Mesodermal cell (in vitro differentiated cells): ENCODE measurements at regions not wholly inside any gene's neighbourhood (a gene's known extent, or its start where the extent isn't known, plus 50 kb on each side); places are given as distances from the start of the nearest gene placed in this dataset.
"Not testable (repeated sequence)": the region's sequence is repeated elsewhere in the genome, so short reads cannot be mapped to it uniquely, and the experiment has no call there.

ENCODE experiments used
- H3K27ac ChIP-seq: 2 replicates; pipeline ENCODE4 v1.7.0; 2013; ENCODE audit warnings: mild to moderate bottlenecking, low read depth, low read length, moderate library complexity; ENCODE audit not compliant: severe bottlenecking
- H3K36me3 ChIP-seq: 2 replicates; pipeline ENCODE4 v1.7.1; 2013; ENCODE audit warnings: mild to moderate bottlenecking, low read length, moderate library complexity; ENCODE audit not compliant: control insufficient read depth, insufficient read depth
- H3K4me1 ChIP-seq: one replicate; pipeline ENCODE4 v1.7.1; 2013; ENCODE audit warnings: mild to moderate bottlenecking, low read length; ENCODE audit not compliant: insufficient read depth, control insufficient read depth, poor library complexity, severe bottlenecking
- H3K4me3 ChIP-seq: 2 replicates; pipeline ENCODE4 v1.7.0; 2013; ENCODE audit warnings: low read length, control low read depth, mild to moderate bottlenecking; ENCODE audit not compliant: insufficient read depth, poor library complexity, severe bottlenecking; ENCODE audit errors: extremely low read depth
- H3K9me3 ChIP-seq: 2 replicates; pipeline ENCODE4 v1.7.1; 2013; ENCODE audit warnings: mild to moderate bottlenecking, low read length, moderate library complexity; ENCODE audit not compliant: control insufficient read depth
- WGBS, 2 experiments: methylation state at CpG; one replicate each; pipeline ENCODE4 v1.1.5; 2013; ENCODE audit warnings: missing lambda C conversion rate in 2 of 2; ENCODE audit not compliant: insufficient coverage in 2 of 2; 5-methylcytosine and 5-hydroxymethylcytosine counted together

- 100% methylated on average over 2 of the region's 3 CpGs; no CpG with 5 or more reads in 1 of the 2 experiments for WGBS, 2 experiments
- H3K27ac ChIP-seq, result no peak overlapping the region
- no peaks in the 10 kb centered on the region for H3K9me3 ChIP-seq
- no peaks in the 10 kb centered on the region for H3K4me1 ChIP-seq
- no peak overlapping the region for H3K4me3 ChIP-seq
- no peaks in the 10 kb centered on the region for H3K36me3 ChIP-seq
Measured at GRCh38 chr2:154960802-154961583, 262.5 kb downstream of the KCNJ3 start.

DNA sequence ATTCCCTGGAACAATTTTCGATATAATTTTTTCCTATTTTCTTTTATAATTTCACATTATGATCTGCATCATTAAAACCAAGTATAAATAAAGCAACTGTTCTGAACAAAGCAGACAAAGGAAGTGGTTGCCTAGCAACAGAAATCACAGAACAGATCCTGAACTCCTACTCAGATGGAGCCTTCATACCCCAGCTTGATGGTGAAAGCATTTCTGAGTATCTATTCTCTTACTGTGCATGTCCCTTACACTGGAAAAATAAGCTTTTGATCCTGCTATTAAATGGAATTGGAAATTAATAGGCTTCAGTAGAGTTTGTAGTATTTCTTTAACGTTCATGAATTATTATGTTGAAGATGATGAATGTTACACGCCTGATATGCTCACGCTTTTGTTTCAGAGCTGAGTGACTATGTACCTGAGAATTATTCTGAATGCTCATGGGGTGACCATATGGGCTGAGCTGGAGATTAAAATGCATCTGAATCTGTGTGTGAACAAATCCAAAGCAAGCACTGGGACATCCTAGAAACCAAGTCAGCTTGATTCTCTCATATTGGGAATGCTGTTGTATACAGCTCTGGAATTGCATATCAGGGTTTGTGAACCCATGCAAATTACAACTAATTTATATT is 254.0 kb downstream of the KCNJ3 start:
- H3K4me3 ChIP-seq, result no peak overlapping the region
- 84 to 86% methylated on average over 3 of the region's 4 CpGs for WGBS, 2 experiments

GRCh38 chr2:154947416-154947815 is 248.9 kb downstream of the KCNJ3 start:
- H3K4me1 ChIP-seq, H3K4me3 ChIP-seq, H3K36me3 ChIP-seq, H3K27ac ChIP-seq, H3K9me3 ChIP-seq: not testable (repeated sequence)
- 92 to 94% methylated on average over 3 to 7 of the region's 16 CpGs for WGBS, 2 experiments

More for the DNA sequence above, 254.0 kb downstream of the KCNJ3 start:
- no peaks in the 10 kb centered on the region for H3K9me3 ChIP-seq
- peak overlapping the region; percentile 32 for H3K27ac ChIP-seq
- H3K36me3 ChIP-seq, result no peaks in the 10 kb centered on the region
- no peaks in the 10 kb centered on the region for H3K4me1 ChIP-seq

DNA sequence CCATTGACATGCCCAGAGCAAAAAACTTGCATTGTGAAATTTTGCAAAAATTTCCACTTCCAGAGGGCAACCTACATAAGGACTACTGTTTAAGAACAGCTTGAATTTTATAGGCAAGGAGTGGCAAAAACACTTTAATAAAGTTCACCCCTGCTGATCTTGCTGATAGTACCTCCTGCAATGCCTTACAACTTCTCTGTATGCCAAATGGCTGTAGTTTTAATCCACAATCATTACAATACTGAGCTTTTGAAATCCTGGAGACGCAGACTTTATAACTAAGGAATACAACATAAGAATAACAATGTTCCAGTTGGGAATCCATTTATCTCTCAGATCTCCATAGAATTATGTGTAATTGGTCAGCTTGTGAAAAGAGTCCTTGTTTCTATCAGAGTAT is 247.5 kb downstream of the KCNJ3 start:
- Histone ChIP-seq H3K36me3 (no peaks in the 10 kb centered on the region), H3K4me3 (no peak overlapping the region), H3K4me1 (no peaks in the 10 kb centered on the region), H3K9me3 (no peaks in the 10 kb centered on the region), H3K27ac (no peak overlapping the region)
- no CpG with 5 or more reads among the region's 1 CpG for WGBS, 2 experiments

DNA sequence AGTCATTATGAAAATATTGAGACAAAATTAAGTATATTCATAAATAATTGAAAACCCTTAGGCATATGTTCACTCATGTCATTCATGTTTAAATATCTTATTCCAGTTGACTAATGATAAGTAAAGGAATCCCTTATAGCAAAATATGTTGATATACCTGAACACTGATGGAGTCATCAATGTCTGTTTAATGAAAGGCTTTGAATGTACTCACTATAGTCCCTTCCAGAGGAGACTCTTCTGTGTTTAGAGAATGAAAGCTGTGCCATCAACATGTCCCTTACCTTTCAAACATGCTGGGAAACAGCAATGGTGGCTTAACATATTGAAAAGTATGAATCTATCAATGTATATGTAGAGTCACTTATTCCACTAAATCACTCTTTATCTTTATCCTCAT is 242.9 kb downstream of the KCNJ3 start:
- no peaks in the 10 kb centered on the region for H3K9me3 ChIP-seq
- no peak overlapping the region for H3K4me3 ChIP-seq
- H3K36me3 ChIP-seq, result no peaks in the 10 kb centered on the region
- no peaks in the 10 kb centered on the region for H3K4me1 ChIP-seq
- no peak overlapping the region for H3K27ac ChIP-seq

DNA sequence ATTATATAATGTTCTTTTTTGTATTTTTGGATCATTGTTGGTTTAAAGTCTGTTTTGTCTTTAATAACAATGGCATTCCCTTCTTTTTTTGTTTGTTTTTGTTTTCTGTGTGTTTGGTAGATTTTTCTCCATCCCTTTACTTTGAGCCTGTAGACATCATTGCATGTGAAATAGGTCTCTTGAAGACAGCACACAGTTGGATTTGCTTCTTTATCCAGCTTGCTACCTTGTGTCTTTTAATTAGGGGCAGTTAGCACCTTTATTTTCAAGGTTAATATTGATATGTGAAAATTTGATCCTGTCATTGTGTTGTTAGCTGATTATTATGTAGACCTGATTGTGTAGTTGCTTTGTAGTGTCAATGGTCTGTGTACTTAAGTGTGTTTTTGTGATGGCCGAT is 235.7 kb downstream of the KCNJ3 start:
- no CpG with 5 or more reads among the region's 1 CpG for WGBS, 2 experiments
- H3K27ac ChIP-seq, result no peak overlapping the region
- no peaks in the 10 kb centered on the region for H3K4me1 ChIP-seq
- no peak overlapping the region for H3K4me3 ChIP-seq
- no peaks in the 10 kb centered on the region for H3K36me3 ChIP-seq
- no peaks in the 10 kb centered on the region for H3K9me3 ChIP-seq

- H3K27ac ChIP-seq, result no peak overlapping the region
- H3K4me3 ChIP-seq, result no peak overlapping the region
- H3K9me3 ChIP-seq, result no peaks in the 10 kb centered on the region
- 68 to 94% methylated on average over 3 of the region's 3 CpGs for WGBS, 2 experiments
- H3K4me1 ChIP-seq, result no peaks in the 10 kb centered on the region
- no peaks in the 10 kb centered on the region for H3K36me3 ChIP-seq
Measured at GRCh38 chr2:154924531-154924930, 226.0 kb downstream of the KCNJ3 start.

DNA sequence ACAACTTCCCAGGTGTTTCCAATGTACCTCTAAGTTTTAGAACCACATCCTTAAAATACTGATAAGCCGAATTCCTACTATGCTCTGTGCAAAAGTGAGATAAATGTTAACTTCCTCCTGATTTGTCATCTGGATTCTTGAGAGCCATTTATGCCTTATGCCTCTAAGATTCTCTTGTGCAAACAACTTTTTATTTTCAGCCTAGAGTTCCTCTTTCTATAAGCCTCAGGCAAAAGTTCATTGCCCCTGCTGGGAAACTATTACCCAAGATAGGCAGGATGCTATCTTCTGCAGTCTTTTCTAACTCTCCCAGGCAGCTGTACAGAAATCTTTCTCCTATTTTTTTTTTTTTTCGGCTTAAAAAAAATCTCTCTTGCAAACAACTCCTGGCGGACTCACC is 216.1 kb downstream of the KCNJ3 start:
- Histone ChIP-seq H3K4me1 (no peaks in the 10 kb centered on the region), H3K36me3 (no peaks in the 10 kb centered on the region), H3K27ac (no peak overlapping the region), H3K4me3 (no peak overlapping the region), H3K9me3 (no peaks in the 10 kb centered on the region)
- 100% methylated on average over 1 of the region's 3 CpGs; no CpG with 5 or more reads in 1 of the 2 experiments for WGBS, 2 experiments

DNA sequence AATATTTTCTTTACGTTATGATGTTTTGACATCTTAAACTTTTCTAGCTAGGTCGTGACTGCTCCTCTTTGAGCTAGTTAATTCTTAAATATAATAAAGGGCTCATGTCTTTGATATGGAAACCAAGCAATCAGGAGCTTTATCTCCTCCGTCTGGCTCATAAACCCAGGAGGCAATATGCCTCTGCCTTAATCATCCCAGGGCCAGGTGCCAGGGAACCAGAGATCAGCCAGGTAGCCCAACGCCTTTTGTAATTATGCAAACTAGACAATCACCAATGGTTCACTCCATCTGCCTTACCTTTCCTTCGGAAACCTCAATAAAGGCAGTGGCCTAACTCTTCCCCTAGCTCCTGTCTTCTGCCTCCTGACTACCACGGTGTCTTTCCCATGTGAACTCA is 213.7 kb downstream of the KCNJ3 start:
- no peak overlapping the region for H3K4me3 ChIP-seq
- no peaks in the 10 kb centered on the region for H3K36me3 ChIP-seq
- WGBS, 2 experiments, result 60 to 100% methylated on average over 1 to 2 of the region's 6 CpGs
- H3K27ac ChIP-seq, result no peak overlapping the region
- peaks cover 2% of the 10 kb centered on the region for H3K4me1 ChIP-seq
- H3K9me3 ChIP-seq, result no peaks in the 10 kb centered on the region

DNA sequence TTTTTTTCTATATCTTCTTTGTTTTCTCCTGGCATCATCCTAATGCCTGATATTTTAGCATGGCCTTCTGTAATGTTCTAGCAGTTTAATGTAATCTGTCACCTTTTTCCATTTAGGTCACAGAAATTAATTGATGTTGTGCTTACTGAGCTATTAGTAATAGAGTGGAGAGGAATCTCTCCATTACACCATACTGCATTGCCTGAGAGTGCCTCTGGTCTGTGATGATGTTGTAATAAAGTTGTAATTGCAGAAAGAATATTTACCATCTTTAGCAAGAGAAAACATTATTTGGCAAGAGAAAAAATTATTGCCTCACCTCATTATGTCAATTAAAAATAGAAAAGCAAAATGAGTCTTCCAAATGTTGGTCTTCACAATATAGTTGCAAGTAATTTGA is 213.2 kb downstream of the KCNJ3 start:
- Histone ChIP-seq H3K4me1 (peaks cover 2% of the 10 kb centered on the region), H3K9me3 (no peaks in the 10 kb centered on the region), H3K36me3 (no peaks in the 10 kb centered on the region), H3K27ac (no peak overlapping the region), H3K4me3 (no peak overlapping the region)

GRCh38 chr2:154910701-154911100 is 212.2 kb downstream of the KCNJ3 start:
- H3K9me3 ChIP-seq, result no peaks in the 10 kb centered on the region
- H3K4me3 ChIP-seq, result no peak overlapping the region
- no CpG with 5 or more reads among the region's 1 CpG for WGBS, 2 experiments
- peaks cover 2% of the 10 kb centered on the region for H3K4me1 ChIP-seq
- no peak overlapping the region for H3K27ac ChIP-seq
- H3K36me3 ChIP-seq, result no peaks in the 10 kb centered on the region
